ENCODE measurements at regions not wholly inside any gene's neighbourhood (a gene's known extent, or its start where the extent isn't known, plus 50 kb on each side); places are given as distances from the start of the nearest gene placed in this dataset.
"Not testable (repeated sequence)": the region's sequence is repeated elsewhere in the genome, so short reads cannot be mapped to it uniquely, and the experiment has no call there.

DNA sequence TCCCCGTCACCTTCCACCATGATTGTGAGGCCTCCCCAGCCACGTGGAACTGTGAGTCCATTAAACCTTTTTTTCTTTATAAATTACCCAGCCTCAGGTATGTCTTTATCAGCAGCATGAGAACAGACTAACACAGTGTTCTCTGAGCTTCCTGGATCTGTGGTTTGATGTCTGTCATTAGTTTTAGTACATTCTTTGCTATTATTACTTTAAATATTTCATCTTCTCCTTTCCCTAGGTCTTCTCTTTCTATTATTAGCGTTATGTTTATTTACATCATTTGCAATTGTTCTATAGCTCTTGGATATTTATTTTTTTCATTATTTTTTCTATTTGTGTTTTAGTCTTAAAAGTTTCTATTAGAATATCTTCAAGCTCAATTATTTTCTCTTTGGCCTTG is 1293.4 kb downstream of the GATA3 start:
- DNase-seq, result not testable (repeated sequence)

GRCh38 chr10:9357471-9357870 is 1303.0 kb downstream of the GATA3 start:
- DNase-seq, result no peak

DNA sequence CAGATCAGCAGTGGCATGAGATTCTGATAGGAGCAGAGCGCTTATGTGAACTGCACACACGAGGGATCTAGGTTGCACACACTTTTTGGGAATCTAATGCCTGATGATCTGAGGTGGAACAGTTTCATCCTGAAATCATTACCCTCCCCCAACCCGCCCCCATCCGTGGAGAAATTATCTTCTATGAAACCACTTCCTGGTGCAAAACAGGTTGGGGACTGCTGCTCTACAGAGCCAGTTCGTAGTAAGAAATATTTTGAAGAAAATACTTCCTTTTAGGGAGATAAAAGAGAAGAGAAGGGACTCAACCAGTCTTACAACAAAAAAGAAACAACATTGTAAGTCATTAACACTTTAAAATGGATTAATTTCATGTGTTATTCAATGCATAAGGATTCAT is 1308.2 kb downstream of the GATA3 start:
- DNase-seq, result no peak

- DNase-seq, result no peak
These were observed 1324.7 kb downstream of the GATA3 start for GRCh38 chr10:9379183-9379582.

- DNase-seq, result no peak
These were observed 1327.4 kb downstream of the GATA3 start for GRCh38 chr10:9381733-9382532.

- DNase-seq, result no peak
These were observed 1328.0 kb downstream of the GATA3 start for GRCh38 chr10:9382533-9382866.

- DNase-seq, result no peak
These were observed 1336.0 kb downstream of the GATA3 start for GRCh38 chr10:9390516-9390915.

- DNase-seq, result no peak
These were observed 1344.9 kb downstream of the GATA3 start for GRCh38 chr10:9399275-9399983.

DNA sequence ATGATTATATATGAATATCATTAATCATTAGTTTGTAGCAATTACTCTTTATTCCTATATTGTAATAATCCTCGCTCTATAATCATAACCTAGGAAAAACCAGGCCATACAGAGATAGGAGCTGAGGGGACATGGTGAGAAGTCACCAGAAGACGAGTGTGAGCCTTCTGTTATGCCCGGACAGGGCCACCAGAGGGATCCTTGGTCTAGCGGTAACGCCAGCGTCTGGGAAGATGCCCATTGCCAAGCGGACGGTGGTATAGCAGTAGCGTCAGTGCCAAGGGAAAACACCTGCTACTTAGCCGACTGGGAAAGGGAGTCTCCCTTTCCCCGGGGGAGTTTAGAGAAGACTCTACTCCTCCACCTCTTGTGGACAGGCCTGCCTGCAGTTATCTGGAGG is 1347.6 kb downstream of the GATA3 start:
- DNase-seq, result not testable (repeated sequence)

- not testable (repeated sequence) for DNase-seq
These were observed 1348.2 kb downstream of the GATA3 start for GRCh38 chr10:9402507-9403195.

- DNase-seq, result not testable (repeated sequence)
These were observed 1352.7 kb downstream of the GATA3 start for GRCh38 chr10:9407201-9407600.

- DNase-seq, result no peak
These were observed 1361.8 kb downstream of the GATA3 start for GRCh38 chr10:9416331-9416730.

DNA sequence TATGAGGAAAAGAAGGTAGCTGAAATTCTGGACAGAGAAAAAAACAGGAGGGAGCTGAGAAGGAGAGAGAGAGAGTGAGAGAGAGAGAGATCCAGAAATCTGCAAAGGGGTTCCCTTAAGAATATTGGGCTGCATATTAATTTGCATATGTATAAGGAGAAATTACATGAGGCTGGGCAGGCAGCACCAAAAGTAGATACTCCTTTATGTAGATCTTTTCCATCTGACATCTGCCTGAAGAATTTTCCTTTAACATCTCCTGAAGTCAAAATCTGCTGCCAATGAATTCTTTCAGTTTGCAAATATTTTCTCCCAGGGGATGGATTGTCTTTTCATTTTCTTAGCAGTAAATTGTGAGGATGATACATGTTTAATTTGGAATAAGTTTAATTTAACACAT is 1365.3 kb downstream of the GATA3 start:
- no peak for DNase-seq

DNA sequence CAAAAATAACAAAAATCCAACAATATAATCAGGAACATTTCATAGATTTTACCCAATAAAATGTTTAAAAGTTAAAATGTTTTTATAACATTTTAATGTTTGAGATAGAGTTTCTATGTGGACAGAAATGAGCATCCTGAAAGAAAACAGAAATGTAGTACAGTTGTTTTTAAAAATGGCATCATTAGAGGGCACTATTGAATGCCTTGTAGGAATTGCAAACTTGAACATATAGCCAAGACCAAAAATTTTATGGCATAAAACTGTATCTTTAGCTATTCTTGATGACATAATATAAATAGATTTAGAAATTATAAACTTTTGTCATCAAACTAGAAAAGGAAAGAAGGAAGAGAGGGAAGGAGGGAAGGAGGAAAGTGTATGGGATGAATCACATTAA is 1372.7 kb downstream of the GATA3 start:
- DNase-seq, result no peak

GRCh38 chr10:9437131-9437530 is 1382.6 kb downstream of the GATA3 start:
- DNase-seq, result no peak

DNA sequence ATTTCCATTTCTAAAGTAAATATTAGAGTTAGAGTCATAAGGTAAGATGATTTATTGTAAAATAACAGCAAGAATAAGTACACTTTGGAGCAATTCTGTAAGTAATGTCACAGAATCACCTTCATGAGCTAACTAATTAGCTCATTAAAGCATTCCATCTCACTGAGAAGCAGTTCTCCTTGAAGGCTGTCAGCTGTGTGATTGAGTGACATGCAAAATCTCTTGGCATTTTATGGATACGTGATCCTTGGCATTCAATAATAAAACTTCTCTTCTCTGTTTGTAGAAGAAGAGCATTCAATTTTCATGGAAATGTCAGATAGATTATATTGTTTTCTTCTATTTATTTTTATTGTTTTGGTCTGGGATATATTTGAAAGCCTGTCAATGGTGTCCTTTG is 1389.3 kb downstream of the GATA3 start:
- no peak for DNase-seq

GRCh38 chr10:9449530-9449929 is 1395.0 kb downstream of the GATA3 start:
- no peak for DNase-seq

DNA sequence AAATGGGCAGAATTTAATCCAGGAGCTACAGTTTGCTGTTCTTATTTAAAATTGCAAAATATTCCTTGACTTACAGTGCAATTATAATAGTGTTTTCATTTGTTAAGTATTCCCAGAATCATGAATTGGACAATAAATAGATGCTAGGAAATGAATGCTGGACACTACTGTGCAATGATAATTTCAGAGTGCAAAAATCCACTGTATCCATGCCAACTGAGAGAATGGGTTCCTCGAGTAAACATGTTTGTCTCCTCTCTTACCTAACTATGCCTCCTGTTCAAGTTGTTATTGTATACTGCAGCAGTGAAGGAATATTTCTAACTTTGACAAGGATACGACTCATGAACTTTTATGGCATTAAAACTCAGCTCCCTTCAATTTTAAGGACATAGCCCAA is 1396.3 kb downstream of the GATA3 start:
- DNase-seq, result no peak

DNA sequence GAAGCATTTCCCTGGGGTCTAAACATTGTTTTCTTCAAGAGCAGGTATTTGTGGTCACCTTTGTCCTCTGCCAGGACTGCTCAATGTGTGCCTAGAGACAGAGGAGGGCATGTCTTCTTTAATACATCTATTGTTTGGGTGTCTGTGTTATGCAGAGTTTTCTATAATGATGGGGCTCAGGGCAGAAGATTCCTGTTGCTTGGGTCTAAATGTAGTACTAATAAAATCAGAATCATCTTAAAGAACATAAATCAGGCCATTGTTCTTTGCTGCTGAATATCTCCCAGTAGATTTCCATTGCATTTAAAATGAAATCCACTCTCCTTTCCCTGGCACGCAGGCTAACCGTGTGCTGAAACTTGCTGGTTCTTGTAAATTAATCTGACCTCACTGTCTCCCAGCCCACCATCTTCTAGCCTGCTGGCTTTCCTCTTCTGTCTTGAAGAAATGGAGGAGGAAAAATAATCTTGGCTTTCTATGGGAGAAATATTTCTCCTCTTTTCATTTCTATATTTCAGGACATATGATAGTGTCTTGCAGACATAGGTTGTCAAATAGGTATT is 1396.8 kb downstream of the GATA3 start:
- DNase-seq, result no peak

GRCh38 chr10:9452056-9452455 is 1397.6 kb downstream of the GATA3 start:
- no peak for DNase-seq

DNA sequence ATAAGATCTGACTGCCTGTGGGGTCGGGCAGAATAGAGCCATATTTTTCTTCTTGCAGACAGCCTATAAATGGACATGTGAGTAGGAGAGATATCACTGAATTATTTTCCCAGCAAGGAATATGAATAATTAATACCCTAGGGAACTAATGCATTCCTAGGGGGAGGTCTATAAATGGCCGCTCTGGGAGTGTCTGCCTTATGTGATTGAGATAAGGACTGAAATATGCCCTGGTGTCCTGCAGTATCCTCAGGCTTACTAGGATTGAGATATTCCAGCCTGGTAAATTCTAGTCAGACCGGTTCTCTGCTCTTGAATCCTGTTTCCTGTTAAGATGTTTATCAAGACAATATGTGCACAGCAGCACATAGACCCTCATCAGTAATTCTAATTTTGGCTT is 1399.4 kb downstream of the GATA3 start:
- not testable (repeated sequence) for DNase-seq

GRCh38 chr10:9469663-9470205 is 1415.2 kb downstream of the GATA3 start:
- DNase-seq, result no peak

GRCh38 chr10:9470581-9470980 is 1416.1 kb downstream of the GATA3 start:
- no peak for DNase-seq

Data from hematopoietic multipotent progenitor cell treated with erythropoietin and hydrocortisone succinate and interleukin-3 and kit ligand, for 8 days (in vitro differentiated cells).